ENCODE measurements at regions not wholly inside any gene's neighbourhood (a gene's known extent, or its start where the extent isn't known, plus 50 kb on each side); places are given as distances from the start of the nearest gene placed in this dataset.

DNA sequence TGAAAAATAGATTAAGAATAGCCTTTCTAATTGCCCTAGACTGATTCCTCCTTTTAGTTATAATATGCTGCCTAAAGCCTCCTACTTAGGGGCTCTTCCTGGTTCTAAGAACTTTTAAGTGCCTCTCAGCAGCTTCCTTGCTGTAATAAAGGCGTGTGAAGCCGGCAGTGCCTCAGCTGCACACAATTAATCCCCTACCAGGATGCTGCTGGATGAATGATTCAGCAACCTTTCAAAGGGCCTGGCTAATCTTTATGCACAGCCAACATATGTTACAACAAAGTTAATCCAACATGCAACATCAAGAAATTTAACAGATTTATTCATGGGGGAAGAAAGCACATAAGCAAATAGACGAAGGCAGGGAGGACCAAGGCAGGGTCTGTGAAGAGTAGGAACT, 145.2 kb downstream of the PMP22 start:
- Mint-ChIP-seq H3K9me3 (peaks cover 8% of the 10 kb centered on the region), H3K27ac (no peak overlapping the region), H3K4me1 (no peaks in the 10 kb centered on the region), H3K36me3 (ENCODE audit: low read depth) (no peaks in the 10 kb centered on the region), H3K4me3 (no peak overlapping the region), H3K27me3 (no peaks in the 10 kb centered on the region)
- ATAC-seq (ENCODE audit: low read depth) (no peak), DNase-seq (no peak)
- intact Hi-C loops (cut with micrococcal nuclease), result no loop called here
- CTCF ChIA-PET, result no interaction called here
- TF ChIP-seq, protein P1, sequence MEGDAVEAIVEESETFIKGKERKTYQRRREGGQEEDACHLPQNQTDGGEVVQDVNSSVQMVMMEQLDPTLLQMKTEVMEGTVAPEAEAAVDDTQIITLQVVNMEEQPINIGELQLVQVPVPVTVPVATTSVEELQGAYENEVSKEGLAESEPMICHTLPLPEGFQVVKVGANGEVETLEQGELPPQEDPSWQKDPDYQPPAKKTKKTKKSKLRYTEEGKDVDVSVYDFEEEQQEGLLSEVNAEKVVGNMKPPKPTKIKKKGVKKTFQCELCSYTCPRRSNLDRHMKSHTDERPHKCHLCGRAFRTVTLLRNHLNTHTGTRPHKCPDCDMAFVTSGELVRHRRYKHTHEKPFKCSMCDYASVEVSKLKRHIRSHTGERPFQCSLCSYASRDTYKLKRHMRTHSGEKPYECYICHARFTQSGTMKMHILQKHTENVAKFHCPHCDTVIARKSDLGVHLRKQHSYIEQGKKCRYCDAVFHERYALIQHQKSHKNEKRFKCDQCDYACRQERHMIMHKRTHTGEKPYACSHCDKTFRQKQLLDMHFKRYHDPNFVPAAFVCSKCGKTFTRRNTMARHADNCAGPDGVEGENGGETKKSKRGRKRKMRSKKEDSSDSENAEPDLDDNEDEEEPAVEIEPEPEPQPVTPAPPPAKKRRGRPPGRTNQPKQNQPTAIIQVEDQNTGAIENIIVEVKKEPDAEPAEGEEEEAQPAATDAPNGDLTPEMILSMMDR (IDR thresholded peaks at IDR 0.05), result no peak
- POLR2A ChIA-PET, result no interaction called here

DNA sequence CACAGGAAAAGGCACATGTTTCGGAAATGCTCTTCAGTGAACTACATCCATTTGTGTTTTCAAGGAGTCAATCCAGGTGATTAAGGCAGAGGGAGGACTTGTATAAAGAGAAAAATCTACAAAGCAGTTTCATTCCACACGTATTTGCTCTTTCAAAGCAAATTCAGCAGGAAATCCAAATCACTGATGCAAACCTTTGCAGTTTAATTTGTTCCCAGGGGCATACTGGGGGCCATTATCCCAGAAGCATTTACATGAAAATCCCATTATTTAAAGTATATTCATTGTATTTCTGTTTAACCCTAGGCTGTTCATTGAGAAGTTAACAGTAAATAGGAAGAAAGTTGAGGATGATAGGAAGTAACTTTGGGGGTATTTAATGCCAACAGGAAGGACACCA, 147.9 kb downstream of the PMP22 start:
- H3K27ac Mint-ChIP-seq, result no peak overlapping the region
- intact Hi-C loops (cut with micrococcal nuclease), result no loop called here
- no peaks in the 10 kb centered on the region for H3K4me1 Mint-ChIP-seq
- H3K9me3 Mint-ChIP-seq, result peaks cover 8% of the 10 kb centered on the region
- no peak overlapping the region for H3K4me3 Mint-ChIP-seq
- TF ChIP-seq, protein P1 (IDR thresholded peaks at IDR 0.05), result no peak
- no peak for ATAC-seq (ENCODE audit: low read depth)
- no peak for DNase-seq
- ChIA-PET CTCF (no interaction called here), POLR2A (no interaction called here)
- H3K36me3 Mint-ChIP-seq (ENCODE audit: low read depth), result no peaks in the 10 kb centered on the region
- no peaks in the 10 kb centered on the region for H3K27me3 Mint-ChIP-seq

DNA sequence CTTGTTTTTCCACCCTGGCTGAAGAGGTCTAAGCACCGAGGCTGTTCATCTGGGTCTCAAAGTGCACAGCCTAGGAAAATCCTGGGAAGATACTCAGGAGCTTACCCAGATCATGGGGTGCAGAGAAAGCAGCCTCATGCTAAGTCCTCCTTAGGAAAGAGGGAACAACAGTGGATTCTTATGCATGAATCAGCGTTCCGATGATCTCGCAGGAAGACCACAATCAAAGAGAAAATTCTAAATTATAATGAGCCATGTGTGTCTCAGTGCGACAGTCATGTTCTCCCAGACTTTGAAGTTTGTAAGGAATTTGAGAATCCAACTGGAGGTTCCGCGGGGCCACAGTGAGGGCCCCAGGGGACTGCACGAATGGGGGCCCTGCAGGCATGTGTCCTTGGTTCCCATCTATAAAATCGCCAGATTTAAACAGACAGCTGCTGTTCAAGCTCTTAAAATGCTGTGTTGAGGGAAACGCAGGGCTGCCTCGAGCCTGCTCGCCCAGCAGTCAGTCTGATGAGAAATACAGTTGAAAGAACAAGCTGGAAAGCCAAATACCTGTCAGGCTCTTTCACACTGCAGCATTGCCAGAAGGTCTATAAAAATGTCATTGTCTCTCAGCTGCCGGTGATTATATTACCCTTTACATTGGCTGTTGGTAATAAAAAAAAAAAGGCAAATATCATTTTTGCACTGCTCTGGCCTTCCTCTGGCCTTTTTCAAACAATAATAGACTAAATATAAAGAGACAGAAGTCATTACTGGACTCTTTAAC, 152.1 kb downstream of the PMP22 start:
- CTCF ChIA-PET, result no interaction called here

DNA sequence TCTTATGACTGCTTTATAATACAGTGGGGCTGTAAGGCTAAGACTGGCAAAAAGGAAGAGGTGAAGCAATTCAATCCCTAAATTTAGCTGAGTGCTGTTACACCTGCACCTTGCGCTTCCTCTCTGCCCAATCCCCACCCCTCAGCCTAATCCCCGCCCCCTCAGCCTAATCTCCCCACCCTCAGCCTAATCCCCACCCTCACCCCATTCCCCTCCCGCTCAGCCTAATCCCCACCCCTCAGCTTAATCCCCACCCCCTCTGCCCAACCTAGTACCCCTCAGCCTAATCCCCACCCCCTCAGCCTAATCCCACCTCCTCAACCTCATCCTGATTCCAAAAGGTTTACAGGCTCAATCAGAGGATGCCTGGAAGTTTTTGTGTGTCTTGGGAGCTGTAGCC, 155.5 kb downstream of the PMP22 start:
- no peaks in the 10 kb centered on the region for H3K36me3 Mint-ChIP-seq (ENCODE audit: low read depth)
- no peak overlapping the region for H3K27ac Mint-ChIP-seq
- ATAC-seq (ENCODE audit: low read depth) (no peak), DNase-seq (no peak)
- no peaks in the 10 kb centered on the region for H3K4me1 Mint-ChIP-seq
- TF ChIP-seq, protein P1 (IDR thresholded peaks at IDR 0.05), result no peak
- H3K4me3 Mint-ChIP-seq, result no peak overlapping the region
- intact Hi-C loops (cut with micrococcal nuclease), result no loop called here
- CTCF ChIA-PET, result no interaction called here
- no peaks in the 10 kb centered on the region for H3K27me3 Mint-ChIP-seq
- POLR2A ChIA-PET, result no interaction called here
- no peaks in the 10 kb centered on the region for H3K9me3 Mint-ChIP-seq

More for the DNA sequence above, 152.1 kb downstream of the PMP22 start:
- Mint-ChIP-seq H3K4me3 (no peak overlapping the region), H3K27ac (no peak overlapping the region), H3K4me1 (no peaks in the 10 kb centered on the region), H3K27me3 (no peaks in the 10 kb centered on the region), H3K36me3 (ENCODE audit: low read depth) (no peaks in the 10 kb centered on the region), H3K9me3 (peaks cover 8% of the 10 kb centered on the region)
- TF ChIP-seq, protein P1 (IDR thresholded peaks at IDR 0.05), result no peak
- POLR2A ChIA-PET, result no interaction called here
- ATAC-seq (ENCODE audit: low read depth), result no peak
- no peak for DNase-seq
- intact Hi-C loops (cut with micrococcal nuclease), result no loop called here

DNA sequence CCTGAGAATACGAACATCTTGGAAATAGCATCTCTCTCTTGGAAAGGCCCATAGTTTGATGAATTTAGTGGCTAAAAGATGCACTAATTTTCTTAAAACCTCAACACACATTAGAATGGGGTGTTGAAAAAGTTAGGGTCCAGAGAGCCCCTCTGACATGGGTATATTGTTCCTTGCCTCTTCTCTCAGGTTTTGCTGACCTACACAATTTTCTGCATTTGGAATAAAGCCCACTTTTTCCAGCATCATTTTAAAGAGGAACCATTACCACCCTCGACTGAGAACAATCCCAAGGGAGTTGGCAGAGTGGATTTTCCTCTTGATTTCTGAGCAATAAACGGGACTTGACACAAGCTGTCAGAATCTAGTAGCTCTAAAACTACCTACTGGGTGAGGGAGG, 156.1 kb downstream of the PMP22 start:
- Mint-ChIP-seq H3K9me3 (no peaks in the 10 kb centered on the region), H3K36me3 (ENCODE audit: low read depth) (no peaks in the 10 kb centered on the region), H3K27ac (no peak overlapping the region), H3K4me3 (no peak overlapping the region), H3K4me1 (no peaks in the 10 kb centered on the region), H3K27me3 (no peaks in the 10 kb centered on the region)
- CTCF ChIA-PET, result no interaction called here
- DNase-seq (no peak), ATAC-seq (ENCODE audit: low read depth) (no peak)
- intact Hi-C loops (cut with micrococcal nuclease), result no loop called here
- POLR2A ChIA-PET, result no interaction called here
- TF ChIP-seq, protein P1 (IDR thresholded peaks at IDR 0.05), result no peak

All from activated B cell treated with CpG ODN at 0.5 μM for 24 hours (primary cell).